ENCODE measurements at regions not wholly inside any gene's neighbourhood (a gene's known extent, or its start where the extent isn't known, plus 50 kb on each side); places are given as distances from the start of the nearest gene placed in this dataset.

- DNase-seq, result no peak
Observed at GRCh38 chr9:16315720-16316119, 554.8 kb downstream of the BNC2 start.

- no peak for DNase-seq
Observed at GRCh38 chr9:16316456-16316855, 554.0 kb downstream of the BNC2 start.

GRCh38 chr9:16316911-16317817 lies 553.3 kb downstream of the BNC2 start:
- DNase-seq, result no peak

GRCh38 chr9:16318516-16319060 lies 551.9 kb downstream of the BNC2 start:
- DNase-seq, result no peak

GRCh38 chr9:16319646-16320045 lies 550.8 kb downstream of the BNC2 start:
- no peak for DNase-seq

GRCh38 chr9:16320338-16320902 lies 550.0 kb downstream of the BNC2 start:
- no peak for DNase-seq

- DNase-seq, result no peak
Observed at GRCh38 chr9:16321461-16322119, 548.9 kb downstream of the BNC2 start.

- no peak for DNase-seq
Observed at GRCh38 chr9:16322849-16323248, 547.6 kb downstream of the BNC2 start.

- no peak for DNase-seq
Observed at GRCh38 chr9:16325966-16326365, 544.5 kb downstream of the BNC2 start.

- no peak for DNase-seq
Observed at GRCh38 chr9:16328349-16328748, 542.1 kb downstream of the BNC2 start.

- DNase-seq, result no peak
Observed at GRCh38 chr9:16329671-16330113, 540.8 kb downstream of the BNC2 start.

GRCh38 chr9:16331031-16331430 lies 539.4 kb downstream of the BNC2 start:
- no peak for DNase-seq

GRCh38 chr9:16331527-16331926 lies 538.9 kb downstream of the BNC2 start:
- no peak for DNase-seq

- DNase-seq, result no peak
Observed at GRCh38 chr9:16333691-16334090, 536.8 kb downstream of the BNC2 start.

- no peak for DNase-seq
Observed at GRCh38 chr9:16335788-16336580, 534.5 kb downstream of the BNC2 start.

- no peak for DNase-seq
Observed at GRCh38 chr9:16336833-16337232, 533.6 kb downstream of the BNC2 start.

GRCh38 chr9:16337322-16338029 lies 533.0 kb downstream of the BNC2 start:
- no peak for DNase-seq

- no peak for DNase-seq
Observed at GRCh38 chr9:16341177-16341576, 529.3 kb downstream of the BNC2 start.

GRCh38 chr9:16342246-16343020 lies 528.0 kb downstream of the BNC2 start:
- DNase-seq, result no peak

- no peak for DNase-seq
Observed at GRCh38 chr9:16343249-16344237, 526.9 kb downstream of the BNC2 start.

Measured in activated CD4-positive, alpha-beta T cell treated with anti-CD3 and anti-CD28 coated beads, Interleukin-2, amount 50 U/mL, for 48 hours (primary cell).